Endothelial cell (in vitro differentiated cells): ENCODE measurements at regions not wholly inside any gene's neighbourhood (a gene's known extent, or its start where the extent isn't known, plus 50 kb on each side); places are given as distances from the start of the nearest gene placed in this dataset.

Experiments
- DNase-seq: peaks from one replicate; pipeline ENCODE4 v3.0.0; 2021; ENCODE audit warnings: low spot score
- H3K27ac Mint-ChIP-seq: one replicate; pipeline ENCODE4 v1.8.0; 2021; ENCODE audit warnings: mixed read lengths, inconsistent platforms; ENCODE audit not compliant: unreplicated experiment
- H3K27me3 Mint-ChIP-seq: one replicate; pipeline ENCODE4 v1.8.0; 2021; ENCODE audit warnings: mild to moderate bottlenecking, moderate library complexity, mixed read lengths, inconsistent platforms; ENCODE audit not compliant: unreplicated experiment
- H3K36me3 Mint-ChIP-seq: one replicate; pipeline ENCODE4 v1.8.0; 2021; ENCODE audit warnings: mild to moderate bottlenecking, low read depth, mixed read lengths, inconsistent platforms; ENCODE audit not compliant: unreplicated experiment
- H3K4me1 Mint-ChIP-seq: one replicate; pipeline ENCODE4 v1.8.0; 2021; ENCODE audit warnings: mild to moderate bottlenecking, mixed read lengths, inconsistent platforms; ENCODE audit not compliant: unreplicated experiment
- H3K4me3 Mint-ChIP-seq: one replicate; pipeline ENCODE4 v1.8.0; 2021; ENCODE audit warnings: mild to moderate bottlenecking, mixed read lengths, inconsistent platforms; ENCODE audit not compliant: unreplicated experiment
- H3K9me3 Mint-ChIP-seq: one replicate; pipeline ENCODE4 v1.8.0; 2021; ENCODE audit warnings: mixed read lengths, inconsistent platforms; ENCODE audit not compliant: unreplicated experiment
- TF ChIP-seq, protein P1 (sequence below): fragments of 200-600 bp; sonication (generic); IDR thresholded peaks from one replicate; pipeline ENCODE4 v1.5.0; 2021; ENCODE audit warnings: antibody characterized with exemption; ENCODE audit not compliant: unreplicated experiment

DNA sequence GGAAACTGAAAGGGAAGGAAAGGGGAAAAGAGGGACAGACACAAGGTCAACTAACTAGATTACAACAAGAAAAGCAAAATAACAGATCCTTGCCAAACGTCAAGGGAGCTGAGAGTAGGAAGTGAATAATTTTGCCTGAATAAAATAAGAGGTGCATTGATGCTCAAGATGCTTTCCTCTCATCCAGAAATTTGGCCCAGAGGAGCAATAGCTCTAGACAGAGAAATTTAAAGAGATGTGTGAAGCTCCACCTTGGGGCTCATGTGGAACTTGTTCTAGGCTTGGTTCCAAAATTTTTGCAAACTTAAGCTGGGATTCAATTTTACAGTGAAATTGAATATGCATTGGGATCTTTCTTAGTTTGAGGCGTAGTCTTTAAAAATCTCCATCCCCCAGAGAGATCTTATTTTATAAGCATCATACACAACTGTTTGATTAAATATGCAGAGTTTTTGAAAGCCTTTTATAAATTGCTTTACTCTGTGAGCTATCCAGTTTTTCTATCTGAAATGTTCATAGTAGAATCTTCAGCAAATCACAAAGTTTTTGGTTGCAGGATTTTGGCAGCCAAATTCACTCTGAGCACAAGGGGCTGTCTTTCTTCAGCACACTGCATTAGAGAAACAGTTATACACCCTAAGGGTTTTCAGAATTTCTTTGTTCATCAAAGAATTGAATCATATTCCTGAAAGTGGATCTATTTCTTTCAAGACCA is 1159.5 kb downstream of the ADGRL3 start:
- Mint-ChIP-seq H3K4me3 (no peak overlapping the region), H3K4me1 (peaks cover 5% of the 10 kb centered on the region), H3K27me3 (no peaks in the 10 kb centered on the region), H3K9me3 (no peaks in the 10 kb centered on the region), H3K27ac (no peak overlapping the region), H3K36me3 (no peaks in the 10 kb centered on the region)
- no peak for DNase-seq
- TF ChIP-seq, protein P1, sequence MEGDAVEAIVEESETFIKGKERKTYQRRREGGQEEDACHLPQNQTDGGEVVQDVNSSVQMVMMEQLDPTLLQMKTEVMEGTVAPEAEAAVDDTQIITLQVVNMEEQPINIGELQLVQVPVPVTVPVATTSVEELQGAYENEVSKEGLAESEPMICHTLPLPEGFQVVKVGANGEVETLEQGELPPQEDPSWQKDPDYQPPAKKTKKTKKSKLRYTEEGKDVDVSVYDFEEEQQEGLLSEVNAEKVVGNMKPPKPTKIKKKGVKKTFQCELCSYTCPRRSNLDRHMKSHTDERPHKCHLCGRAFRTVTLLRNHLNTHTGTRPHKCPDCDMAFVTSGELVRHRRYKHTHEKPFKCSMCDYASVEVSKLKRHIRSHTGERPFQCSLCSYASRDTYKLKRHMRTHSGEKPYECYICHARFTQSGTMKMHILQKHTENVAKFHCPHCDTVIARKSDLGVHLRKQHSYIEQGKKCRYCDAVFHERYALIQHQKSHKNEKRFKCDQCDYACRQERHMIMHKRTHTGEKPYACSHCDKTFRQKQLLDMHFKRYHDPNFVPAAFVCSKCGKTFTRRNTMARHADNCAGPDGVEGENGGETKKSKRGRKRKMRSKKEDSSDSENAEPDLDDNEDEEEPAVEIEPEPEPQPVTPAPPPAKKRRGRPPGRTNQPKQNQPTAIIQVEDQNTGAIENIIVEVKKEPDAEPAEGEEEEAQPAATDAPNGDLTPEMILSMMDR = no peak

DNA sequence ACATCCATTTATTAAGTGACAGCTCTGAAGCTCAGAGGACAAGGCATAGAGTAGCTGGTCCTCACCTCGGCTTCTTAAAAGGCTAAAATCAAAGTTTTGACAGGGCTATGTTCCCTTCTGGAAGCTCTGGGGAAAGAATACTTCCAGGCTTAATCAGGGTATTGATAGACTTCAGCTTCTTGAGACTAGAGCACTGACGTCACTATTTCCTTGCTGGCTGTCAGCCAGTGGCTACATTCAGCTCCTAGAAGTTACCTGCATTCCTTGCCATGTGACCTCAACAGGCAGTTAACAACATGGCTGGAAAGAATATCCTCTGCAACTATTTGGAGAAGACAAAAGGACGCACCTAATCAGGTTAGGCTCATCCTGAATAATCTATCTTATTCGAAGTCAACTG is 1144.8 kb downstream of the ADGRL3 start:
- no peak overlapping the region for H3K4me3 Mint-ChIP-seq
- H3K36me3 Mint-ChIP-seq = no peaks in the 10 kb centered on the region
- H3K27me3 Mint-ChIP-seq = no peaks in the 10 kb centered on the region
- DNase-seq = no peak
- TF ChIP-seq, protein P1 = no peak
- H3K4me1 Mint-ChIP-seq = no peaks in the 10 kb centered on the region
- H3K27ac Mint-ChIP-seq = no peak overlapping the region
- H3K9me3 Mint-ChIP-seq = no peaks in the 10 kb centered on the region

DNA sequence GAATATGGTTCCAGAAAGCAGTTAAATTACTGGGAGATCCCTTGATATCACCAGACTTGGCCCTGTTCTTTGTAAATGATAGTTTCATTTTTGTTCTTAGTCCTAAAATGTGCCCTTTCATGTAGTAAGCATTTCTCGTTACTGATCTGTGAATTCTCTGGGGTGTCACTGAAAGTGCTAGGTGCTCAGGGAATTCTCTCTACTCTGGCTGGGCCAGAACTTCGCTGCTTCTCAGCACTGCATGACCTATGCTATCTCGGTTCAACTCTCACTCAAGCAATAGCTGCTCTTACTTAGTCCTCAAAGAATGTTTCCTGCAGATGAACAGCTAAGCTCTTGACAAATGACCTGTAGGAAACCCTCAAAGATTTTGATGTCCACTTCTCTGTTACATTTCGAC is 1144.3 kb downstream of the ADGRL3 start:
- TF ChIP-seq, protein P1 = no peak
- Mint-ChIP-seq H3K27me3 (no peaks in the 10 kb centered on the region), H3K27ac (no peak overlapping the region), H3K9me3 (no peaks in the 10 kb centered on the region), H3K4me1 (no peaks in the 10 kb centered on the region), H3K36me3 (no peaks in the 10 kb centered on the region), H3K4me3 (no peak overlapping the region)
- no peak for DNase-seq

DNA sequence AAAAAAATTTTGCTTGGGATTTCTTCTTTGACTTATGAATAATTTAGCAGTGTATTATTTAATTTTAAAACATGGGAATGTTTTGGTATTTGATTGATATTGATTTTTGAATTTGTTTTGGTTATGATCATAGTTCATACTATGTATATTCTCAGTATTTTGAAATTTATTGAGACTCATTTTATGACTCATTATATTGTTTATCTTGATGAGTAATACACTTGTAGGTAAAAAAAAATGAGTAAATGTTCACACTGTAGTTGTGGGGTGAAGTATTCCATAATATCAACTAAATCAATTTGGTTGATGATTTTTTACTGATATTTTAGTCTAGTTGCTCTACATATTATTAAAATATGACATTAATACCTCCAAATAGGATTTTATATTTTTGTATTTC is 1142.2 kb downstream of the ADGRL3 start:
- Mint-ChIP-seq H3K36me3 (no peaks in the 10 kb centered on the region), H3K27ac (no peak overlapping the region), H3K4me1 (peaks cover 9% of the 10 kb centered on the region), H3K9me3 (no peaks in the 10 kb centered on the region), H3K27me3 (no peaks in the 10 kb centered on the region), H3K4me3 (no peak overlapping the region)
- TF ChIP-seq, protein P1 = no peak
- no peak for DNase-seq

DNA sequence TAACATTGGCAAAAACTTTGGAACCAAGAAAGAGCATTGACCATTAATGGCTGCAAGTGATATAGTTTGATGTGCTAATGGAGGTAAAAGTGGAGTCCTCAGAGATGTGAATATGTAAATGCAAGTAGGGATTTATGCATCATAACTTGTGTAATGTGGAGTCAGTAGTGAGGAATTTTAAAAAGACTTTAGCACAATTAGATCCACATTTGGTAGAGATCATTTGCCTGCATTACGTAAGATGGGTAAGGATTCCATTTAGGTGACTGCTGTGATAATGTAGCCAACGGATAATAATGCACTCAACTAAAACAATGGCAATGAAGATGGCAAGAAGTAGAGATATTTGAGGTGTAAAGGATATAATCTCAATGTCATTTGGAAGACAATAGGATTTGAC is 1128.4 kb downstream of the ADGRL3 start:
- Mint-ChIP-seq H3K27me3 (no peaks in the 10 kb centered on the region), H3K9me3 (no peaks in the 10 kb centered on the region)

More for the DNA sequence above, 1128.4 kb downstream of the ADGRL3 start:
- Mint-ChIP-seq H3K4me3 (no peak overlapping the region), H3K27ac (no peak overlapping the region), H3K4me1 (no peaks in the 10 kb centered on the region), H3K36me3 (no peaks in the 10 kb centered on the region)
- TF ChIP-seq, protein P1 = no peak
- no peak for DNase-seq
